ENCODE measurements at regions not wholly inside any gene's neighbourhood (a gene's known extent, or its start where the extent isn't known, plus 50 kb on each side); places are given as distances from the start of the nearest gene placed in this dataset.

DNA sequence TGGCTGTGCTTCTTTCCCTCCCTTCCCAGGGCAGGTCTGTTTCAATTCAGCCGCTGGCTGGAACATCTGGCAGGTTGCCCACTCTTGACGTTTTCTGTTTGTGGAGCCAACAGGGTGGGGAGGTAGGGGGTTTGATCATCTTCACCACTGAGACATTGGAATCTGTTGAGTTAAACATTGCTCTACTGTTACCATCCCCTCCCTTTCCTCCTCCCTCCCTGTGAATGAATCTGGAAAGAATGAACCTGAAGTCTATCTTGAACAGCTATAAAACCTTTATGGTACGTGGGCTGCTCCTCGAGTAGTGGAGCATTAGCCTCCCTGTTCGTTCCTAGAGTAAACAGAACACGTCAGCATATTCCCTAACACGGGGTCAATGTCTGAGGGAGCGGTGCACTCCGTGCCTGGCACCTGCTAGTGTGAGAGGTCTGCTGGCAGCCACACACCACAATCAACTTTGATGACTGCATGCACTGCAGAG lies 249.9 kb upstream of the RBBP8 start:
- no peak for DNase-seq (ENCODE audit: low spot score)
- intact Hi-C loops (cut with DNase I): no loop called here

DNA sequence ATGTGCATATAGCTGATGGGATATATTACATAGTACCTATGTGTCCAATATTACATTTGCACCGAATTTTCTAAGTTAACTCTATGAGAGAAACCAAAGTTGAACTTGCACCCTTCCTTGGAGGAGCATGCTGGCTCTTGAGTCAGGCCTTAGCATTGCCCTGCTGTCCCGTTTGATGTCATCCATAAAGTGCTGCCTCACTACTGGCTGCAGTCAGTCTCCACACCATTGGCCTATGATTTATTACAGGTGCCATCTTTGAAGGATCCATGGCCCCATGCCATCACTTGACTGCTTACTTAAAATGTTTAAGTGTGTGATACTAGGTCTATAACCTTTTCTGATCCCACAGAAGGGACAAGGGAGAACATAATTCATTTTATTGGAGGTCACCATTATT lies 249.3 kb upstream of the RBBP8 start:
- DNase-seq (ENCODE audit: low spot score): no peak
- intact Hi-C loops (cut with DNase I): no loop called here

DNA sequence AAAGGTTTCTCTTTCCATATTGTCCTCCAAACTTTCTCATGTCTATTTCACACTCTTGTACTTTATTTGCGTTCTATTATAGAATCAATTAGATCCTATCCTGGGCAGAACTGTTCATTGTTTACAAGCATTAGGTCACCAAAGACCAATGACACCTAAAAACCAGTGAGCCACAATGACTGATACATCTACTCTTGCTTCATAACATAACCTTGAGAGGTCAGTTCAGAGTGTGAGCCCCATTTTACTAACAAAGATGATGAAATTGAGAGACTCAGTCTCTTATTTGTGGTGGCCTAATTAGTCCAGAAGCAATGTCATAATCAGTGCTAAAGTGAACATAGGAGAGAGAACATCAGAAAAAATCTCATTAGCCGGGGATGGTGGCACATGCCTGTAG lies 248.9 kb upstream of the RBBP8 start:
- DNase-seq (ENCODE audit: low spot score): no peak
- intact Hi-C loops (cut with DNase I): no loop called here

GRCh38 chr18:22685788-22686187 lies 247.3 kb upstream of the RBBP8 start:
- intact Hi-C loops (cut with DNase I): no loop called here
- DNase-seq (ENCODE audit: low spot score): no peak

GRCh38 chr18:22687892-22688680 lies 245.0 kb upstream of the RBBP8 start:
- intact Hi-C loops (cut with DNase I): no loop called here
- DNase-seq (ENCODE audit: low spot score): no peak

DNA sequence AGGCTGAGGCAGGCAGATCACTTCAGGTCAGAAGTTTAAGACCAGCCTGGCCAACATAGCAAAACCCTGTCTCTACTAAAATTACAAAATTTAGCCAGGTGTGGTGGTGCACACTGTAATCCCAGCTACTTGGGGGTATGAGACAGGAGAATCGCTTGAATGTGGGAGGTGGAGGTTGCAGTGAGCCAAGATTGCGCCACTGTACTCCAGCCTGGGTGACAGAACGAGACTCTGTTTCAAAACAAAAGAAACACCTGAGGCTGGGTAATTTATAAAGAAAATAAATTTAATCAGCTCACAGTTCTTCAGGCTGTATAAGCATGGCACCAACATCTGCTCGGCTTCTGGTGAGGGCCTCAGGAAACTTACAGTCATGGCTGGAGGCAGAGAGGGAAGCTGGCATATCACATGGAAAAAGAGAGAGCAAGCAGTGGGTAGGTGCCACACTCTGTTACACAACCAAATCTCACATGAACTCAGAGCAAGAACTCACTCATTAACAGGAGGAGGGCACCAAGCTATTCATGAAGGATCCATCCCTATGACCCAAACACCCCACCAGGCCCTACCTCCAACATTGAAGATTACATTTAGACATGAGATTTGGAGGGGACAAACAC lies 244.1 kb upstream of the RBBP8 start:
- DNase-seq (ENCODE audit: low spot score): no peak
- intact Hi-C loops (cut with DNase I): no loop called here

DNA sequence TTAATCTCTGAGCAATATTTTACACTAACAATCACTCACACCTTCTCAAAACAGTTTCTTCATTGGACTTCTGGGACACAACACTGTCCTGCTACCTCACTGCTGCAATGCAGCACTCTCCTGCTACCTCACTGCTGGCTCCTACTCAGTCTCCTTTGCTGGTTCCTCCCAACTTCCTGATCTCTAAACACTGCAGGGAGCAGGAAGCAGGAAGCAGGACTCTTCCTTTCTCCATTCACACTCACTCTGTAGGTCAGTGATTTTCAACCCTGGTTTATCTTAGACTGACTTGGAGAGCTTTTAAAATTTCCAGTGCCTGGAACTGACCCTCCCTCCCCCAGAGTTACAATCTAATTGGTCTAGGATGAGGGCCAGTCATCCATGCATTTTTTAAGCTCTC lies 243.4 kb upstream of the RBBP8 start:
- DNase-seq (ENCODE audit: low spot score): no peak
- intact Hi-C loops (cut with DNase I): no loop called here

- intact Hi-C loops (cut with DNase I): no loop called here
- DNase-seq (ENCODE audit: low spot score): no peak
Observed at GRCh38 chr18:22690556-22690955, 242.6 kb upstream of the RBBP8 start.

GRCh38 chr18:22691946-22692710 lies 241.0 kb upstream of the RBBP8 start:
- intact Hi-C loops (cut with DNase I): no loop called here
- DNase-seq (ENCODE audit: low spot score): no peak

DNA sequence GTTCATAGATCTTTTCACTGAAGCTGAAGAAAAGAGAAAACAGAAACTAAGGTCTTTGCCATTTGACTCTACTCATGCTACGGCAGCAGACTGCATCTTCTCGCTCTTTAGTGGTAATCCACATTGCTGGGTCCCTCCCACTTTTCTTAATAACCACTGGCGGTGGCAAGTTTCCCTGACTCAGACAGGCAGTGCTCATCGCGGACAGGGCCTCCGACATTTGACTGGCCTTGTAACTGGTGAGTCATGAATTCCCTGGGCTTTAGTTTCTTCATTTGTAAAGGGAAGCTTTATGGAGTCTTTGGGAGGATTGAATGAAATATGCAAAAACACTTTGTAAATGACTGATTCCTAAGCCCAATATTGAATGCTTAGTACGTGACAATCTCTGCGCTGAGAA lies 238.2 kb upstream of the RBBP8 start:
- intact Hi-C loops (cut with DNase I): no loop called here
- no peak for DNase-seq (ENCODE audit: low spot score)

- DNase-seq (ENCODE audit: low spot score): no peak
- intact Hi-C loops (cut with DNase I): no loop called here
Observed at GRCh38 chr18:22695674-22696073, 237.5 kb upstream of the RBBP8 start.

DNA sequence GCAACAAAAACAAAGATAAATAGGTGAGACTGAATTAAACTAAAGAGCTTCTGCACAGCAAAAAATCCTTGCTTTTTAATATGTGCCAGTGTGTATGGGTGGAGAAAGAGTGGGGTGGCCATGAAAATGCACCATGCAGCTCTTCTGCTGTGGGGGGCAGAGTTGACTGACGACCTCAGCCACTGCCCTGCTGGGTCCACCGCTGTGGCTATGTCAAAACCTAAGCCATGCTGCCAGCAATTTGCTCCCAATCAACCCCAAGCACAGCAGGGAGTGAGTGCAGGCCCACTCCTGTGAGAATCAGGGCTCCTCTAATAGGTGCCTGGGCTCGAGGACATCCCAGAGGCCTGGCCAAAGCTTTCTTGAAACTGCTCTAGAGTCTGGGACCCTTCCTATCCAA lies 235.6 kb upstream of the RBBP8 start:
- no peak for DNase-seq (ENCODE audit: low spot score)
- intact Hi-C loops (cut with DNase I): no loop called here

DNA sequence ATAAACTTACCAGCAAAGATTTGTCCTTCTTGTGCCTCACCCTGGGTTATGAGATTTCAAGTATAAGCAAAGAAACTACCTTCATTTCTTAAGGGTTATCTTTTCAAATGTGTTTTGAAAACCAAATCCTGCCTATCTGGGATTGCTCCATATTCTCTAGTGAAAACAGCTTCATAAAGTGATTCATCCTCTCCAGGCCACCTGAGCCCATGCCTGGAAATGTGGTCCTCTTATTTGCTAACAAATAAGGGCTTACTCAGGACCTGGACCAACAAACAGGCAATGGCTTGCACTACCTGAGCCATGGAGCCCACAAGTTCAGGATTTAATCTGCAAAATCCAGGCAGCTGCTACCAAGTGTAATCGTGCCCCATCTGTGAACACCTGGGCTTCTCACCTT lies 234.4 kb upstream of the RBBP8 start:
- intact Hi-C loops (cut with DNase I): no loop called here
- no peak for DNase-seq (ENCODE audit: low spot score)

GRCh38 chr18:22699629-22700028 lies 233.5 kb upstream of the RBBP8 start:
- intact Hi-C loops (cut with DNase I): loop anchor here (10.0 kb wide), 3 partner anchors 535 to 805 kb away; partner anchors contain the start of gene GATA6
- no peak for DNase-seq (ENCODE audit: low spot score)

GRCh38 chr18:22700920-22701319 lies 232.2 kb upstream of the RBBP8 start:
- no peak for DNase-seq (ENCODE audit: low spot score)
- intact Hi-C loops (cut with DNase I): loop anchor here (10.0 kb wide), 3 partner anchors 536 to 806 kb away; partner anchors contain the start of gene GATA6

- intact Hi-C loops (cut with DNase I): loop anchor here (10.0 kb wide), 3 partner anchors 537 to 807 kb away; partner anchors contain the start of gene GATA6
- DNase-seq (ENCODE audit: low spot score): no peak
Observed at GRCh38 chr18:22701326-22701725, 231.8 kb upstream of the RBBP8 start.

DNA sequence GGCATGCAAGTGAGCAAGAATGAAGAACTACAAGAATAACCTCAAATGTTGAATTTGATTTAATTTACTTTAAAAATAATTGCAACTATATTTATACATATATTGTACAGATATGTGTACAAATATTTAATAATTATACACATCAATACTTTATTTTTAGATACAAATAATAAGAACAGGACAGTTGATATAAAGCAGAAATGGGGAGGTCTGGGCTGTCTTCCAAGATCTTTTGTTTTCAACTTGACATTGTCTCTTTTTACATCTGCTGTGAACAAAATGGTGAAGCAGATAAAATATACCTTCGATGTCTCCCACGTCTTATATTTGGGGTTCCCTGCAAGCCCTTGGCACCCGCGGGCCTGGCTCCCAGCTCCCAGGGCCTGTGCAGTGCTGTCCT lies 231.3 kb upstream of the RBBP8 start:
- intact Hi-C loops (cut with DNase I): loop anchor here (10.0 kb wide), 3 partner anchors 537 to 807 kb away; partner anchors contain the start of gene GATA6
- DNase-seq (ENCODE audit: low spot score): no peak

GRCh38 chr18:22702806-22703205 lies 230.3 kb upstream of the RBBP8 start:
- no peak for DNase-seq (ENCODE audit: low spot score)
- intact Hi-C loops (cut with DNase I): loop anchor here (10.0 kb wide), 3 partner anchors 538 to 808 kb away; partner anchors contain the start of gene GATA6

DNA sequence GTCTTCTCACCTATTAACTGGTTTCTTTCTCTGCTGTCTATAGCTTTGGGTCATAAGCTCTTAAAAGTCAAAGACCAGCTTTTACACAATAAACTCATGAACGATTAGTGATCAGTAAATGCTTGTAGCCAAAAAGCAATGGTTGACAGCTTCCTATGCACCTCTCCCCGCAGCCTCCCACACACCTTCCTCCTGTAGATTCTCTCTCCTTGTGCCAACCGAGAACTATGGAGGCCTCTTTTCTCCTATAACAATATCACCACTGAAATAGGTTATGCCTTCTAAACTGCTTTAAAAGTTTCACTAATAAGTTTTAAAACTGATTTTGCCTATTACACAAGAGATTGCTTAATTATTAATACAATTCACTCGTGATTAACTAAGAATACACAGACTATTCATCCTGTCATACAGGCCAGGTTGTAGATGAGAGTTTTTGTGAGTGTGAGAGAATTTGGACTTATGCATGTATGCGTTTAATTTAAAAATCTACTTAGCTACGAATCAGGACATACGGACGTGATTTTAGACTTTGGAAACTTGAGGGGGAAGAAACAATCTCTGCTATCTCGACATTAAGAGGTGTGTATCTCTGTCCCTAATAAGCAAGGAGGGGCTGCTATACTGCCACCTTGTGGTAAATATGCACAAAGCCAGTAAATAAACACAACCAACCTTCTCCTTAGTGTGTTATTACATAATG lies 229.1 kb upstream of the RBBP8 start:
- intact Hi-C loops (cut with DNase I): loop anchor here (10.0 kb wide), 3 partner anchors 539 to 809 kb away; partner anchors contain the start of gene GATA6

GRCh38 chr18:22704586-22704918 lies 228.6 kb upstream of the RBBP8 start:
- no peak for DNase-seq (ENCODE audit: low spot score)
- intact Hi-C loops (cut with DNase I): loop anchor here (10.0 kb wide), 3 partner anchors 540 to 810 kb away; partner anchors contain the start of gene GATA6

More for the DNA sequence above, 229.1 kb upstream of the RBBP8 start:
- no peak for DNase-seq (ENCODE audit: low spot score)
